GM12892 (cell line): ENCODE measurements at regions not wholly inside any gene's neighbourhood (a gene's known extent, or its start where the extent isn't known, plus 50 kb on each side); places are given as distances from the start of the nearest gene placed in this dataset.

Experiments
- POLR2A ChIP-seq: IDR thresholded peaks from 2 replicates; pipeline ENCODE4 v1.6.1; 2011; ENCODE audit warnings: low read depth, low read length, control low read depth
- POLR2AphosphoS5 ChIP-seq: IDR thresholded peaks from 2 replicates; pipeline ENCODE4 v1.6.1; 2011; ENCODE audit warnings: low read depth, low read length, control low read depth
- TAF1 ChIP-seq: IDR thresholded peaks from 2 replicates; pipeline ENCODE4 v1.6.1; 2011; ENCODE audit warnings: low read depth, mild to moderate bottlenecking, control low read depth, low read length, borderline replicate concordance

- TF ChIP-seq POLR2A (no peak), TAF1 (no peak), POLR2AphosphoS5 (no peak)
Observed at GRCh38 chr19:33878030-33878544, 81.4 kb downstream of the KCTD15 start.
